B cell (primary cell): ENCODE measurements at regions not wholly inside any gene's neighbourhood (a gene's known extent, or its start where the extent isn't known, plus 50 kb on each side); places are given as distances from the start of the nearest gene placed in this dataset.

Source experiments
- CTCF ChIP-seq: fragments of 200-600 bp; IDR thresholded peaks from one replicate; pipeline ENCODE4 v1.8.0; 2022; ENCODE audit warnings: antibody characterized with exemption, mild to moderate bottlenecking
- EZH2 ChIP-seq: IDR thresholded peaks from 2 replicates; pipeline ENCODE4 v1.6.1; 2012; ENCODE audit warnings: borderline replicate concordance, low read depth, mild to moderate bottlenecking, moderate library complexity, low read length; ENCODE audit not compliant: insufficient read depth, poor library complexity, severe bottlenecking

GRCh38 chr18:65994302-65994701 lies 243.5 kb downstream of the CDH7 start:
- TF ChIP-seq CTCF, result no peak
- no peak for TF ChIP-seq EZH2
